ENCODE measurements at regions not wholly inside any gene's neighbourhood (a gene's known extent, or its start where the extent isn't known, plus 50 kb on each side); places are given as distances from the start of the nearest gene placed in this dataset.

DNA sequence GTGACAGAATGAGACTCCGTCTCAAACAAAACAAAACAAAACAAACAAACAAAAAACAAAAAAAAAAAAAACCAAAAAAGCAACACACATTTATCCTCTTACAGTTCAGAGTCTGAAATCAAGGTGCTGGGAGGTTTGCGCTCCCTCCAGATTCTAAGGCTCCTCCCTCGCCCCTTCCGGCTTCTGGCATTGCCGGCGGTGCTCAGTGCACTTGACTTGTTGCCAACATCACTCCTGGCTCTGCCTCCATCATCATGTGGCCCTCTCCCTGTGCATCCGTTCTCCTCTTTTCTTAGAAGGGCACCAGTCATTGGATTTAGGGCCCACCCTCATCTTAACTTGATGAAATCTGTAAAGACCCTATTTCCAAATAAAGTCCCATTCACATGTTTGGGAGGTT, 73.8 kb downstream of the RBFOX3 start:
- Histone ChIP-seq H3K36me3 (no peaks in the 10 kb centered on the region), H3K9me3 (no peaks in the 10 kb centered on the region), H3K4me3 (no peak overlapping the region), H3K27ac (no peak overlapping the region), H3K27me3 (peaks cover 0 to 64% of the 10 kb centered on the region in 2 donors), H3K4me1 (no peaks in the 10 kb centered on the region)
- intact Hi-C loops (cut with DNase I; ENCODE audit: low total_unique reads): no loop called here
- DNase-seq: no peak
- TF ChIP-seq, protein P1, sequence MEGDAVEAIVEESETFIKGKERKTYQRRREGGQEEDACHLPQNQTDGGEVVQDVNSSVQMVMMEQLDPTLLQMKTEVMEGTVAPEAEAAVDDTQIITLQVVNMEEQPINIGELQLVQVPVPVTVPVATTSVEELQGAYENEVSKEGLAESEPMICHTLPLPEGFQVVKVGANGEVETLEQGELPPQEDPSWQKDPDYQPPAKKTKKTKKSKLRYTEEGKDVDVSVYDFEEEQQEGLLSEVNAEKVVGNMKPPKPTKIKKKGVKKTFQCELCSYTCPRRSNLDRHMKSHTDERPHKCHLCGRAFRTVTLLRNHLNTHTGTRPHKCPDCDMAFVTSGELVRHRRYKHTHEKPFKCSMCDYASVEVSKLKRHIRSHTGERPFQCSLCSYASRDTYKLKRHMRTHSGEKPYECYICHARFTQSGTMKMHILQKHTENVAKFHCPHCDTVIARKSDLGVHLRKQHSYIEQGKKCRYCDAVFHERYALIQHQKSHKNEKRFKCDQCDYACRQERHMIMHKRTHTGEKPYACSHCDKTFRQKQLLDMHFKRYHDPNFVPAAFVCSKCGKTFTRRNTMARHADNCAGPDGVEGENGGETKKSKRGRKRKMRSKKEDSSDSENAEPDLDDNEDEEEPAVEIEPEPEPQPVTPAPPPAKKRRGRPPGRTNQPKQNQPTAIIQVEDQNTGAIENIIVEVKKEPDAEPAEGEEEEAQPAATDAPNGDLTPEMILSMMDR (IDR thresholded peaks at IDR 0.05): no peak

DNA sequence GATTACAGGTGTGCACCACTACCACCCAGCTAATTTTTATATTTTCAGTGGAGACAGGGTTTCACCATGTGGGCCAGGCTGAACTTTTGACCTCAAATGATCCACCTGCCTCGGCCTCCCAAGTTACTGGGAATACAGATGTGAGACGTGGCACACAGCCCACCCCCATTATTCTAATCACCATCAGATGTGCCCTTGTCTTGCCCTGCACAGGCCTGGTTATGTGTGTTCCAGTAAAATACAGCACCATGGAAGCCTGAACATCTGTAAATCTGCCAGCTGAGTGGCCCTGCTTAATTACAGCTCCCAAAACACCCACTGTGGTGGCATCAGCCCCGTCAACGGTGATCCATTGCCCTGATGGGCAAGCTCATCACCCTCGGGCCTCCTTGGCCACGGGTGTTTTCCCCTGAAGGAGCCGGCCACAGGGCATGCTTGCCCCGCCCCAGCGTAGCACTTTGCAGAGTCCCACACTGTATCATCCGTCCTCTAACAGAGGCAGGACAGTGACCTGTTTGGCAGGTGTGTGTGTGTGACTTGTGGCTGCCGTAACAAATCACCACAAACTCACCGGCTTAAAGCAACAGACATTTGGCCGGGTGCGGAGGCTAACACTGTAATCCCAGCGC, 74.5 kb downstream of the RBFOX3 start:
- no peaks in the 10 kb centered on the region for H3K36me3 ChIP-seq
- H3K27me3 ChIP-seq: peaks cover 0 to 70% of the 10 kb centered on the region in 2 donors

GRCh38 chr17:79535728-79536025, 75.2 kb downstream of the RBFOX3 start:
- Histone ChIP-seq H3K36me3 (no peaks in the 10 kb centered on the region), H3K27me3 (peaks cover 0 to 76% of the 10 kb centered on the region in 2 donors), H3K27ac (no peak overlapping the region), H3K4me3 (no peak overlapping the region), H3K4me1 (no peaks in the 10 kb centered on the region), H3K9me3 (no peaks in the 10 kb centered on the region)
- DNase-seq: no peak
- intact Hi-C loops (cut with DNase I; ENCODE audit: low total_unique reads): no loop called here
- TF ChIP-seq, protein P1 (IDR thresholded peaks at IDR 0.05): no peak

More for the DNA sequence above, 74.5 kb downstream of the RBFOX3 start:
- intact Hi-C loops (cut with DNase I; ENCODE audit: low total_unique reads): no loop called here
- Histone ChIP-seq H3K27ac (no peak overlapping the region), H3K9me3 (no peaks in the 10 kb centered on the region), H3K4me1 (no peaks in the 10 kb centered on the region), H3K4me3 (no peak overlapping the region)
- TF ChIP-seq, protein P1 (IDR thresholded peaks at IDR 0.05): no peak
- no peak for DNase-seq

- intact Hi-C loops (cut with DNase I; ENCODE audit: low total_unique reads): no loop called here
- Histone ChIP-seq H3K4me3 (no peak overlapping the region), H3K36me3 (no peaks in the 10 kb centered on the region), H3K4me1 (no peaks in the 10 kb centered on the region), H3K9me3 (no peaks in the 10 kb centered on the region), H3K27ac (no peak overlapping the region), H3K27me3 (peaks cover 0 to 78% of the 10 kb centered on the region in 2 donors)
- TF ChIP-seq, protein P1 (IDR thresholded peaks at IDR 0.05): no peak
- no peak for DNase-seq
These were observed 75.8 kb downstream of the RBFOX3 start for GRCh38 chr17:79534851-79535727.

DNA sequence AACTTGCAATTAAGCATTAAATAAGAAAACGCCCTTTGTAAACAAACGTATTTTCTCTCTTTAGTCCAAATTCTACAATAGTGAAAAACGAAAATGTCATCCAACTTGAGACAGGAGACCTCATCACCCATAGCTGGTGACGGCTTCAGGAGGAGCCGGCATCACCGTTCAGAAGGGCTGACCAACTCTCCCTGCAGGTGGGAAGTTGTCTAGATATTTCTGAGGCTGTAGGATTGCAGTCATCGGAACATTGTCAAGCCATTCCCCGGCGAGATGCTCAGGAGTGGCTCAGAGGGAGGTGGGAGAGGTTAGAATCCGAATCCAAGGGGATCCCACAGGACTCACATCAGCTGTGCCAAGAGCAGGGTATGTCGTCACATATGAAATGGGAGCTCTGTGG, 76.7 kb downstream of the RBFOX3 start:
- intact Hi-C loops (cut with DNase I; ENCODE audit: low total_unique reads): no loop called here
- DNase-seq: no peak
- TF ChIP-seq, protein P1 (IDR thresholded peaks at IDR 0.05): no peak
- no peaks in the 10 kb centered on the region for H3K36me3 ChIP-seq
- H3K27ac ChIP-seq: no peak overlapping the region
- H3K4me3 ChIP-seq: no peak overlapping the region
- H3K9me3 ChIP-seq: no peaks in the 10 kb centered on the region
- H3K4me1 ChIP-seq: no peaks in the 10 kb centered on the region
- peaks cover 0 to 82% of the 10 kb centered on the region in 2 donors for H3K27me3 ChIP-seq
